Activated CD4-positive, CD25-positive, alpha-beta regulatory T cell treated with anti-CD3 and anti-CD28 coated beads, Interleukin-2, amount 50 U/mL, for 16 hours (primary cell): ENCODE measurements at regions not wholly inside any gene's neighbourhood (a gene's known extent, or its start where the extent isn't known, plus 50 kb on each side); places are given as distances from the start of the nearest gene placed in this dataset.
"Not testable (repeated sequence)": the region's sequence is repeated elsewhere in the genome, so short reads cannot be mapped to it uniquely, and the experiment has no call there.

Source experiments
- DNase-seq: peaks from one replicate; pipeline ENCODE4 v3.0.0-alpha.2; 2020; ENCODE audit warnings: low read depth, low spot score

GRCh38 chr19:37303591-37304171 lies 67.2 kb upstream of the ZNF527 start:
- DNase-seq, result no peak

GRCh38 chr19:37304190-37304883 lies 66.6 kb upstream of the ZNF527 start:
- no peak for DNase-seq

- DNase-seq, result no peak
These were observed 66.0 kb upstream of the ZNF527 start for GRCh38 chr19:37304884-37305255.

GRCh38 chr19:37306383-37306963 lies 64.4 kb upstream of the ZNF527 start:
- DNase-seq, result no peak

- no peak for DNase-seq
These were observed 60.9 kb upstream of the ZNF527 start for GRCh38 chr19:37309834-37310575.

- DNase-seq, result peak; percentile 32
These were observed 58.2 kb upstream of the ZNF527 start for GRCh38 chr19:37312531-37313334.

GRCh38 chr19:37313335-37313627 lies 57.6 kb upstream of the ZNF527 start:
- no peak for DNase-seq

- DNase-seq, result peak; percentile 91
These were observed 53.3 kb upstream of the ZNF527 start for GRCh38 chr19:37317403-37318209.

GRCh38 chr19:37320988-37321387 lies 49.9 kb upstream of the ZNF527 start:
- not testable (repeated sequence) for DNase-seq
